ENCODE measurements at regions not wholly inside any gene's neighbourhood (a gene's known extent, or its start where the extent isn't known, plus 50 kb on each side); places are given as distances from the start of the nearest gene placed in this dataset.

DNA sequence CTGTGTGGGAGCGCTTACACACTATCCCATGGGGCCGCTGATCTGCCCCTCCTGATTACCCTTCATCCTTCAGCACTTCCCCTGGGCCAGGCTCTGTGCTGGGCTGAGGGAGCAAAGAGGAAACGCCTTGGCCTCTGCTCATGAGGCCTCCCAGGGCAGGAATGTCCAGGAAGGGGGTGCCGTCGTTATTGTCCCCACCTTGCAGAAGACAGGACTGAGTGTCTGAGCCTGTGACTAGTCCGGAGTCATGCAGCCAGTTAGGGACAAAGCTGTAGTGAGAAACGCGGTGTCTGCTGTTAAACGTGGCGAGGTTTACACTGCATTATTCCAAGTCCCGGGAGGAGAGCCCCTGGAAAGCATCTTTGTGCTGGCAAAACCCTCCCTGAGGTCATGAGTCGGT is 160.0 kb downstream of the TRIM29 start (continued):
- TF ChIP-seq, protein P1, sequence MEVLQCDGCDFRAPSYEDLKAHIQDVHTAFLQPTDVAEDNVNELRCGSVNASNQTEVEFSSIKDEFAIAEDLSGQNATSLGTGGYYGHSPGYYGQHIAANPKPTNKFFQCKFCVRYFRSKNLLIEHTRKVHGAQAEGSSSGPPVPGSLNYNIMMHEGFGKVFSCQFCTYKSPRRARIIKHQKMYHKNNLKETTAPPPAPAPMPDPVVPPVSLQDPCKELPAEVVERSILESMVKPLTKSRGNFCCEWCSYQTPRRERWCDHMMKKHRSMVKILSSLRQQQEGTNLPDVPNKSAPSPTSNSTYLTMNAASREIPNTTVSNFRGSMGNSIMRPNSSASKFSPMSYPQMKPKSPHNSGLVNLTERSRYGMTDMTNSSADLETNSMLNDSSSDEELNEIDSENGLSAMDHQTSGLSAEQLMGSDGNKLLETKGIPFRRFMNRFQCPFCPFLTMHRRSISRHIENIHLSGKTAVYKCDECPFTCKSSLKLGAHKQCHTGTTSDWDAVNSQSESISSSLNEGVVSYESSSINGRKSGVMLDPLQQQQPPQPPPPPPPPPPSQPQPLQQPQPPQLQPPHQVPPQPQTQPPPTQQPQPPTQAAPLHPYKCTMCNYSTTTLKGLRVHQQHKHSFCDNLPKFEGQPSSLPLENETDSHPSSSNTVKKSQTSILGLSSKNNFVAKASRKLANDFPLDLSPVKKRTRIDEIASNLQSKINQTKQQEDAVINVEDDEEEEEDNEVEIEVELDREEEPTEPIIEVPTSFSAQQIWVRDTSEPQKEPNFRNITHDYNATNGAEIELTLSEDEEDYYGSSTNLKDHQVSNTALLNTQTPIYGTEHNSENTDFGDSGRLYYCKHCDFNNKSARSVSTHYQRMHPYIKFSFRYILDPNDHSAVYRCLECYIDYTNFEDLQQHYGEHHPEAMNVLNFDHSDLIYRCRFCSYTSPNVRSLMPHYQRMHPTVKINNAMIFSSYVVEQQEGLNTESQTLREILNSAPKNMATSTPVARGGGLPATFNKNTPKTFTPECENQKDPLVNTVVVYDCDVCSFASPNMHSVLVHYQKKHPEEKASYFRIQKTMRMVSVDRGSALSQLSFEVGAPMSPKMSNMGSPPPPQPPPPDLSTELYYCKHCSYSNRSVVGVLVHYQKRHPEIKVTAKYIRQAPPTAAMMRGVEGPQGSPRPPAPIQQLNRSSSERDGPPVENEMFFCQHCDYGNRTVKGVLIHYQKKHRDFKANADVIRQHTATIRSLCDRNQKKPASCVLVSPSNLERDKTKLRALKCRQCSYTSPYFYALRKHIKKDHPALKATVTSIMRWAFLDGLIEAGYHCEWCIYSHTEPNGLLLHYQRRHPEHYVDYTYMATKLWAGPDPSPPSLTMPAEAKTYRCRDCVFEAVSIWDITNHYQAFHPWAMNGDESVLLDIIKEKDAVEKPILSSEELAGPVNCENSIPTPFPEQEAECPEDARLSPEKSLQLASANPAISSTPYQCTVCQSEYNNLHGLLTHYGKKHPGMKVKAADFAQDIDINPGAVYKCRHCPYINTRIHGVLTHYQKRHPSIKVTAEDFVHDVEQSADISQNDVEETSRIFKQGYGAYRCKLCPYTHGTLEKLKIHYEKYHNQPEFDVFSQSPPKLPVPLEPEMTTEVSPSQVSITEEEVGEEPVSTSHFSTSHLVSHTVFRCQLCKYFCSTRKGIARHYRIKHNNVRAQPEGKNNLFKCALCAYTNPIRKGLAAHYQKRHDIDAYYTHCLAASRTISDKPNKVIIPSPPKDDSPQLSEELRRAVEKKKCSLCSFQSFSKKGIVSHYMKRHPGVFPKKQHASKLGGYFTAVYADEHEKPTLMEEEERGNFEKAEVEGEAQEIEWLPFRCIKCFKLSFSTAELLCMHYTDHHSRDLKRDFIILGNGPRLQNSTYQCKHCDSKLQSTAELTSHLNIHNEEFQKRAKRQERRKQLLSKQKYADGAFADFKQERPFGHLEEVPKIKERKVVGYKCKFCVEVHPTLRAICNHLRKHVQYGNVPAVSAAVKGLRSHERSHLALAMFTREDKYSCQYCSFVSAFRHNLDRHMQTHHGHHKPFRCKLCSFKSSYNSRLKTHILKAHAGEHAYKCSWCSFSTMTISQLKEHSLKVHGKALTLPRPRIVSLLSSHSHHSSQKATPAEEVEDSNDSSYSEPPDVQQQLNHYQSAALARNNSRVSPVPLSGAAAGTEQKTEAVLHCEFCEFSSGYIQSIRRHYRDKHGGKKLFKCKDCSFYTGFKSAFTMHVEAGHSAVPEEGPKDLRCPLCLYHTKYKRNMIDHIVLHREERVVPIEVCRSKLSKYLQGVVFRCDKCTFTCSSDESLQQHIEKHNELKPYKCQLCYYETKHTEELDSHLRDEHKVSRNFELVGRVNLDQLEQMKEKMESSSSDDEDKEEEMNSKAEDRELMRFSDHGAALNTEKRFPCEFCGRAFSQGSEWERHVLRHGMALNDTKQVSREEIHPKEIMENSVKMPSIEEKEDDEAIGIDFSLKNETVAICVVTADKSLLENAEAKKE (CRISPR knock-in tag; IDR thresholded peaks at IDR 0.05), result no peak
- no peak for TF ChIP-seq CREB1 (CRISPR knock-in tag; IDR thresholded peaks at IDR 0.05; ENCODE audit: low read depth)
- TF ChIP-seq, protein P2, sequence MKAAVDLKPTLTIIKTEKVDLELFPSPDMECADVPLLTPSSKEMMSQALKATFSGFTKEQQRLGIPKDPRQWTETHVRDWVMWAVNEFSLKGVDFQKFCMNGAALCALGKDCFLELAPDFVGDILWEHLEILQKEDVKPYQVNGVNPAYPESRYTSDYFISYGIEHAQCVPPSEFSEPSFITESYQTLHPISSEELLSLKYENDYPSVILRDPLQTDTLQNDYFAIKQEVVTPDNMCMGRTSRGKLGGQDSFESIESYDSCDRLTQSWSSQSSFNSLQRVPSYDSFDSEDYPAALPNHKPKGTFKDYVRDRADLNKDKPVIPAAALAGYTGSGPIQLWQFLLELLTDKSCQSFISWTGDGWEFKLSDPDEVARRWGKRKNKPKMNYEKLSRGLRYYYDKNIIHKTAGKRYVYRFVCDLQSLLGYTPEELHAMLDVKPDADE (IDR thresholded peaks at IDR 0.05), result no peak

DNA sequence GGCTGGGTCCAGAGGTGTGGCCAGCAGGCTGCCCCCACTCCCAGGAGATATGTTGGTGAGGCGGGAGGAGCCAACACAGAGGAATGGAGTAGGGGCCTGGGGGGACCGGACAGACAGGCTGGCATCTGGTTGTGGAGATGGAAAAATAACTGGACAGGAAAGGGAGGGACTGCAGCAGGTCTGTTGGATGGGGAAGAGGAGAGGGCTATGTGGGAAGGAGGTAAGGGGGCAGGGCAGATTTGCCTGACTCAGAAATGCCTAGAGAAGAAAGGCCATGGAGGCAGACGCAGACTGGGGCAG is 160.4 kb downstream of the TRIM29 start:
- Histone ChIP-seq H4K20me1 (replicated peaks; ENCODE audit: insufficient read depth) (no peaks in the 10 kb centered on the region), H3K4me2 (no peak overlapping the region), H3K27ac (ENCODE audit: low read depth) (no peak overlapping the region), H3K4me3 (no peak overlapping the region), H3K27me3 (ENCODE audit: insufficient read depth) (no peaks in the 10 kb centered on the region), H3K4me1 (ENCODE audit: insufficient read depth) (peaks cover 11% of the 10 kb centered on the region), H3K79me2 (replicated peaks; ENCODE audit: insufficient read depth) (no peaks in the 10 kb centered on the region), H2AFZ (no peak overlapping the region), H3F3A (replicated peaks; ENCODE audit: low read depth) (no peaks in the 10 kb centered on the region), H3K9me2 (ENCODE audit: insufficient read depth) (no peaks in the 10 kb centered on the region), H3K36me3 (ENCODE audit: insufficient read depth) (no peaks in the 10 kb centered on the region)
- Mint-ChIP-seq H3K27me3 (ENCODE audit: insufficient read depth, low read depth, poor library complexity) (peaks cover 13% of the 10 kb centered on the region), H3K27ac (no peak overlapping the region), H3K9me3 (no peaks in the 10 kb centered on the region), H3K36me3 (ENCODE audit: low read depth) (peaks cover 3% of the 10 kb centered on the region; the same call in 1 of the 3 replicates), H3K4me1 (peaks cover 14% of the 10 kb centered on the region), H3K4me3 (no peak overlapping the region)
- ATAC-seq (no peak), DNase-seq (ENCODE audit: low spot score) (no peak)
- TF ChIP-seq EZH2phosphoT487 (IDR thresholded peaks at IDR 0.05; ENCODE audit: unreplicated experiment) (no peak), ZNF114 (CRISPR knock-in tag; IDR thresholded peaks at IDR 0.05) (no peak), NANOG (IDR thresholded peaks at IDR 0.05; ENCODE audit: borderline replicate concordance) (no peak), CREB1 (CRISPR knock-in tag; IDR thresholded peaks at IDR 0.05; ENCODE audit: low read depth) (no peak), EZH2 (IDR thresholded peaks at IDR 0.05; ENCODE audit: low read depth, unreplicated experiment) (no peak), JUNB (IDR thresholded peaks at IDR 0.05; ENCODE audit: unreplicated experiment) (no peak)
- TF ChIP-seq, protein P2 (IDR thresholded peaks at IDR 0.05), result no peak
- TF ChIP-seq, protein P1 (CRISPR knock-in tag; IDR thresholded peaks at IDR 0.05), result no peak
